ENCODE measurements at regions not wholly inside any gene's neighbourhood (a gene's known extent, or its start where the extent isn't known, plus 50 kb on each side); places are given as distances from the start of the nearest gene placed in this dataset.
"Not testable (repeated sequence)": the region's sequence is repeated elsewhere in the genome, so short reads cannot be mapped to it uniquely, and the experiment has no call there.

DNA sequence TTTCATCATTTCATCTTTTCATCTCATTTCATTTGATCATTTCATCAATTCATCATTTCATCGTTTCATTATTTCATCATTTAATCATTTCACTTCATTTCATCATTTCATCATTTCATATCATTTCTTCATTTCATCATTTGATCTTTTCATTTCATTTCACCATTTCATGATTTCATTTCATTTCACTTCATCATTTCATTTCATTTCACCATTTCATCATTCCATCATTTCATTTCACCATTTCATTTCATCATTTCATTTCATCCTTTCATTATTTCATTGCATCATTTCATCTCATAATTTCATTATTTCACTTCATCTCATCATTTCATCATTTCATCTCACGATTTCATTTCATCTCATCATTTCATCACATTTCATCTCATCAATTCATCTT is 127.8 kb downstream of the ANKRD30BL start:
- H3K4me3 ChIP-seq: no peak overlapping the region
- DNase-seq: no peak
- TF ChIP-seq, protein P1, sequence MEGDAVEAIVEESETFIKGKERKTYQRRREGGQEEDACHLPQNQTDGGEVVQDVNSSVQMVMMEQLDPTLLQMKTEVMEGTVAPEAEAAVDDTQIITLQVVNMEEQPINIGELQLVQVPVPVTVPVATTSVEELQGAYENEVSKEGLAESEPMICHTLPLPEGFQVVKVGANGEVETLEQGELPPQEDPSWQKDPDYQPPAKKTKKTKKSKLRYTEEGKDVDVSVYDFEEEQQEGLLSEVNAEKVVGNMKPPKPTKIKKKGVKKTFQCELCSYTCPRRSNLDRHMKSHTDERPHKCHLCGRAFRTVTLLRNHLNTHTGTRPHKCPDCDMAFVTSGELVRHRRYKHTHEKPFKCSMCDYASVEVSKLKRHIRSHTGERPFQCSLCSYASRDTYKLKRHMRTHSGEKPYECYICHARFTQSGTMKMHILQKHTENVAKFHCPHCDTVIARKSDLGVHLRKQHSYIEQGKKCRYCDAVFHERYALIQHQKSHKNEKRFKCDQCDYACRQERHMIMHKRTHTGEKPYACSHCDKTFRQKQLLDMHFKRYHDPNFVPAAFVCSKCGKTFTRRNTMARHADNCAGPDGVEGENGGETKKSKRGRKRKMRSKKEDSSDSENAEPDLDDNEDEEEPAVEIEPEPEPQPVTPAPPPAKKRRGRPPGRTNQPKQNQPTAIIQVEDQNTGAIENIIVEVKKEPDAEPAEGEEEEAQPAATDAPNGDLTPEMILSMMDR (IDR thresholded peaks at IDR 0.05): no peak
- H3K9me3 ChIP-seq: no peaks in the 10 kb centered on the region
- peaks cover 0 to 12% (median 0%) of the 10 kb centered on the region in 4 donors for H3K4me1 ChIP-seq
- peaks cover 0 to 8% of the 10 kb centered on the region in 2 donors for H3K27me3 ChIP-seq
- H3K36me3 ChIP-seq: no peaks in the 10 kb centered on the region
- no peak overlapping the region for H3K27ac ChIP-seq

- Histone ChIP-seq H3K27ac (no peak overlapping the region), H3K9me3 (no peaks in the 10 kb centered on the region), H3K27me3 (peaks cover 0 to 7% of the 10 kb centered on the region in 2 donors), H3K36me3 (no peaks in the 10 kb centered on the region), H3K4me1 (peaks cover 0 to 8% (median 0%) of the 10 kb centered on the region in 4 donors), H3K4me3 (no peak overlapping the region)
- DNase-seq: no peak
- TF ChIP-seq POLR2A (IDR thresholded peaks at IDR 0.05): no peak
- TF ChIP-seq, protein P1 (IDR thresholded peaks at IDR 0.05): no peak
Observed at GRCh38 chr2:132033365-132033764, 128.4 kb downstream of the ANKRD30BL start.

DNA sequence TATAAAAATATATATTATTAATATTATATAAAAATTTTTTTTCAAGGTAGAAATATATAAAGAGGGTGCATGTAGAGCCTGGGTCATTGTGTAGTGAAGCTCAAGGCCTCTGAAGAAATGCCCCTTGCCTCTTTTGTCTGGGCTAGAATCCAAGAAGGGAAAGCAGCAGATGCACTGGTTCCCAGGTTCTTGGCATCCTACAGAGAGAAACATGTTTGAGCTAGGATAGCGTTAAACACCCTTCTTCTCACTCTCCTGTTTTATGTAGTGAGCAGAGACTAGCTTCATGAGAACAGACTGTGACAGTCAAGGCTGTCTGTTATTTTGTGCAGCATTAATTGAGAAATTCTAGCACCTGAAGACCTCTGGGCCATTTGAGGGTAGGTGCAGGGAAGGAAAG is 149.7 kb downstream of the ANKRD30BL start:
- DNase-seq, H3K9me3 ChIP-seq, H3K36me3 ChIP-seq, H3K27ac ChIP-seq, H3K27me3 ChIP-seq, H3K4me3 ChIP-seq, H3K4me1 ChIP-seq: not testable (repeated sequence)

GRCh38 chr2:132009874-132010521 is 151.8 kb downstream of the ANKRD30BL start:
- TF ChIP-seq, protein P1 (IDR thresholded peaks at IDR 0.05): no peak
- no peak for TF ChIP-seq POLR2A (IDR thresholded peaks at IDR 0.05)
- H3K4me1 ChIP-seq: no peaks in the 10 kb centered on the region
- peaks cover 0 to 7% of the 10 kb centered on the region in 2 donors for H3K27me3 ChIP-seq
- H3K4me3 ChIP-seq: peak overlapping the region in 1 of 4 donors; percentile 40
- no peak for DNase-seq
- no peaks in the 10 kb centered on the region for H3K9me3 ChIP-seq
- H3K27ac ChIP-seq: peak overlapping the region in 1 of 4 donors; percentile 46
- no peaks in the 10 kb centered on the region for H3K36me3 ChIP-seq

DNA sequence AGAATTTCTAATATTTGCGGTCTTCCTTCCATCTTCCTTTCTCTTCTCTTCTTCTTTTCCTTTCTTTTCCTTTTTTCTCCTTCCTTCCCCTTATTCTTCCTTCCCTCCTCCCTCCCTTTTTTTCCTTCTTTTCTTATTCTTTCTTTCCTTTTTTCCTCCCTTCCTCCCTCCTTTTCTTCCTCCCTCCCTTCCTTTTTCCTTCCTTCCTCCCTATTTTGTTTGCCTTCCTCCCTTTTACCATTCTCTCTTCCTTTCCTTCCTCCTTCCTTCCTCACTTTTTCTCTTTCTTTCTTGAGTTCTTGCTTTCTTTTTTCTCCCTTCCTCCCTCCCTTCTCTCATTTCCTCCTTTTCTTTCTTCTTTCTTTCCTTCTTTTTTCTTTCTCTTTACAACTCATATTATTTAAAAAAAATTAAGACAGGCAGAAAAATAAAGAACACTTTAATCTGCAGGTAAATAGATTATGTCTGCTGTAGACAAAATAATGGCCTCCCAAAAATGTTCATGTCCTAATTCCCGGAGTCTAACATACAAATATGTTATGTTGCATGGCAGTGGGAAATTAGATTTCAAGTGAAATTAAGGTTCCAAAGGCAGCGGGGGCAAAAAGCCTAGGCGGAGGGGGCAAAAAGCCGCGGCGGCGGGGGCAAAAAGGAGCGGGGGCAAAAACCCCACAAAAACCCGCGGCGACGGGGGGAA is 152.4 kb downstream of the ANKRD30BL start:
- no peaks in the 10 kb centered on the region for H3K4me1 ChIP-seq
- H3K9me3 ChIP-seq: no peaks in the 10 kb centered on the region
- no peak overlapping the region for H3K27ac ChIP-seq
- TF ChIP-seq POLR2A (IDR thresholded peaks at IDR 0.05): no peak
- TF ChIP-seq, protein P1 (IDR thresholded peaks at IDR 0.05): no peak
- peak overlapping the region in 1 of 4 donors; percentile 40 for H3K4me3 ChIP-seq
- no peaks in the 10 kb centered on the region for H3K36me3 ChIP-seq
- H3K27me3 ChIP-seq: peaks cover 0 to 7% of the 10 kb centered on the region in 2 donors
- DNase-seq: no peak

DNA sequence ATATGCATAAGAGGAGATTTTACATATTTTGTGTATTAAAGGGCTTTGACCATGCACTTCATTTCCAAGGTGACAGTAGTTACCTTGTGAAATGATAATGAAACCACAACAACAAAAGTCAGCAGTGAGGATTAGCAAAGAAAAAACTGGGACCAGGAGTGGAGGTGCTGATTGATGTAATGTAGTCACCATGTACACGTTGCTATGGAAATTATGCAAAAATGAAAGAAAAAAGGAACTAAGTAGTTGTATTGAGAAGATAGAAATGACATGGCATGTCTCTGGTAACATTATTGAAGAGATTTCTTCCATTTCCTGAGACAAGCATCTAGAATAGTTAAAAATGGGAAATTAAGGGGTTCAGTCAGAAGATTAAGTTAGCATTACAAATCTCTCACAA is 171.0 kb downstream of the ANKRD30BL start:
- H3K9me3 ChIP-seq, DNase-seq, H3K27ac ChIP-seq, H3K27me3 ChIP-seq, H3K36me3 ChIP-seq, H3K4me3 ChIP-seq, H3K4me1 ChIP-seq: not testable (repeated sequence)

GRCh38 chr2:131966671-131967070 is 195.1 kb downstream of the ANKRD30BL start:
- H3K36me3 ChIP-seq, H3K4me3 ChIP-seq, H3K4me1 ChIP-seq, H3K27ac ChIP-seq, H3K9me3 ChIP-seq, H3K27me3 ChIP-seq, DNase-seq: not testable (repeated sequence)
